Esophagus squamous epithelium (tissue), 4 donors: ENCODE measurements at regions not wholly inside any gene's neighbourhood (a gene's known extent, or its start where the extent isn't known, plus 50 kb on each side); places are given as distances from the start of the nearest gene placed in this dataset.
"Not testable (repeated sequence)": the region's sequence is repeated elsewhere in the genome, so short reads cannot be mapped to it uniquely, and the experiment has no call there.

Source experiments
- CTCF ChIP-seq, 6 experiments: fragments of 450-650 bp in 4 of 6; fragments of 200-600 bp in 2 of 6; sonication (generic) in 2 of 6; IDR thresholded peaks; one replicate each; pipeline ENCODE4 v1.5.1; 2016 to 2019; ENCODE audit warnings: antibody characterized with exemption in 6 of 6, mild to moderate bottlenecking in 4 of 6, moderate library complexity in 4 of 6
- POLR2A ChIP-seq, 4 donors: fragments of 450-650 bp; IDR thresholded peaks; one replicate each; pipeline ENCODE4 v1.6.1; 2017; ENCODE audit warnings: antibody characterized with exemption in 4 of 4, mild to moderate bottlenecking in 4 of 4, moderate library complexity in 3 of 4

- TF ChIP-seq POLR2A, CTCF (IDR thresholded peaks at IDR 0.05): not testable (repeated sequence)
Measured at GRCh38 chr17:30657148-30657547, 167.3 kb downstream of the CRLF3 start.
